H1 (cell line): ENCODE measurements at regions not wholly inside any gene's neighbourhood (a gene's known extent, or its start where the extent isn't known, plus 50 kb on each side); places are given as distances from the start of the nearest gene placed in this dataset.

ENCODE experiments used
- ATF3 ChIP-seq: IDR thresholded peaks from 2 replicates; pipeline ENCODE4 v1.6.1; 2011; ENCODE audit warnings: low read depth, mild to moderate bottlenecking, low read length; ENCODE audit not compliant: insufficient read depth
- CHD1 ChIP-seq: IDR thresholded peaks from 2 replicates; pipeline ENCODE4 v1.6.1; 2012; ENCODE audit warnings: low read depth, low read length, improper control_type of control experiment
- CHD2 ChIP-seq: IDR thresholded peaks from 2 replicates; pipeline ENCODE4 v1.6.1; 2012; ENCODE audit warnings: low read length, improper control_type of control experiment
- CREB1 ChIP-seq: IDR thresholded peaks from 2 replicates; pipeline ENCODE4 v1.6.1; 2012; ENCODE audit warnings: inconsistent platforms
- CTCF ChIP-seq, 3 experiments: IDR thresholded peaks; 1 replicate in 2 of 3; 2 replicates in 1 of 3; pipeline versions ENCODE4 v1.5.1 to v1.6.1; 2011; ENCODE audit warnings: low read length in 3 of 3, mild to moderate bottlenecking in 3 of 3, inconsistent platforms in 2 of 3, low read depth in 1 of 3, moderate library complexity in 1 of 3; ENCODE audit not compliant: insufficient read depth in 1 of 3; ENCODE audit errors: control extremely low read depth in 1 of 3
- GTF2F1 ChIP-seq: IDR thresholded peaks from 2 replicates; pipeline ENCODE4 v1.6.1; 2012; ENCODE audit warnings: low read depth, low read length, improper control_type of control experiment, borderline replicate concordance
- POLR2A ChIP-seq, 2 experiments: IDR thresholded peaks; 1 replicate in 1 of 2; 2 replicates in 1 of 2; pipeline ENCODE4 v1.6.1; 2011; ENCODE audit warnings: low read depth in 2 of 2, low read length in 2 of 2, mild to moderate bottlenecking in 2 of 2; ENCODE audit errors: control extremely low read depth in 1 of 2
- POLR2AphosphoS5 ChIP-seq: IDR thresholded peaks from 2 replicates; pipeline ENCODE4 v1.6.1; 2011; ENCODE audit warnings: low read depth, low read length
- RAD21 ChIP-seq, 2 experiments: IDR thresholded peaks in 1 of 2; conservative IDR thresholded peaks in 1 of 2; 2 replicates each; pipeline ENCODE4 v1.6.1; 2011; ENCODE audit warnings: low read depth in 2 of 2, low read length in 2 of 2, improper control_type of control experiment in 1 of 2, inconsistent platforms in 1 of 2, mild to moderate bottlenecking in 1 of 2, moderate library complexity in 1 of 2
- RXRA ChIP-seq: IDR thresholded peaks from 2 replicates; pipeline ENCODE4 v1.6.1; 2011; ENCODE audit warnings: low read depth, mild to moderate bottlenecking, low read length, moderate library complexity; ENCODE audit not compliant: insufficient read depth
- SIN3A ChIP-seq, 2 experiments: IDR thresholded peaks in 1 of 2; conservative IDR thresholded peaks in 1 of 2; 2 replicates each; pipeline ENCODE4 v1.6.1; 2011 to 2012; ENCODE audit warnings: low read length in 2 of 2, improper control_type of control experiment in 1 of 2, low read depth in 1 of 2, mild to moderate bottlenecking in 1 of 2
- TAF1 ChIP-seq: IDR thresholded peaks from 2 replicates; pipeline ENCODE4 v1.6.1; 2011; ENCODE audit warnings: mild to moderate bottlenecking, low read depth, low read length
- ZNF274 ChIP-seq: IDR thresholded peaks from 2 replicates; pipeline ENCODE4 v1.7.0; 2012; ENCODE audit warnings: low read length, borderline replicate concordance; ENCODE audit errors: extremely low read depth

GRCh38 chr14:71764701-71765382, 167.4 kb upstream of the RGS6 start:
- TF ChIP-seq GTF2F1 (no peak), CTCF (IDR thresholded peaks at IDR 0.05; ENCODE audit: control extremely low read depth in 1 of 3, insufficient read depth in 1 of 3, low read depth in 1 of 3, low read length in 3 of 3) (no peak), ZNF274 (no peak), POLR2A (IDR thresholded peaks at IDR 0.05; ENCODE audit: control extremely low read depth in 1 of 2, low read depth in 2 of 2, low read length in 2 of 2) (no peak), POLR2AphosphoS5 (no peak), ATF3 (no peak), SIN3A (conservative IDR thresholded peaks at IDR 0.05 in 1 of 2, IDR thresholded peaks at IDR 0.05 in 1 of 2; ENCODE audit: low read depth in 1 of 2, low read length in 2 of 2) (no peak), CHD2 (no peak), TAF1 (no peak), RXRA (no peak), CHD1 (no peak), RAD21 (IDR thresholded peaks at IDR 0.05 in 1 of 2, conservative IDR thresholded peaks at IDR 0.05 in 1 of 2; ENCODE audit: low read depth in 2 of 2, low read length in 2 of 2) (no peak), CREB1 (no peak)
